GM21528 (cell line): ENCODE measurements at regions not wholly inside any gene's neighbourhood (a gene's known extent, or its start where the extent isn't known, plus 50 kb on each side); places are given as distances from the start of the nearest gene placed in this dataset.
"Not testable (repeated sequence)": the region's sequence is repeated elsewhere in the genome, so short reads cannot be mapped to it uniquely, and the experiment has no call there.

Experiments
- ATAC-seq: cut with Tn5 transposase; IDR thresholded peaks from one replicate; pipeline ENCODE4 v1.9.1; 2021; ENCODE audit warnings: mild to moderate bottlenecking, moderate library complexity; ENCODE audit not compliant: unreplicated experiment, low FRiP score

DNA sequence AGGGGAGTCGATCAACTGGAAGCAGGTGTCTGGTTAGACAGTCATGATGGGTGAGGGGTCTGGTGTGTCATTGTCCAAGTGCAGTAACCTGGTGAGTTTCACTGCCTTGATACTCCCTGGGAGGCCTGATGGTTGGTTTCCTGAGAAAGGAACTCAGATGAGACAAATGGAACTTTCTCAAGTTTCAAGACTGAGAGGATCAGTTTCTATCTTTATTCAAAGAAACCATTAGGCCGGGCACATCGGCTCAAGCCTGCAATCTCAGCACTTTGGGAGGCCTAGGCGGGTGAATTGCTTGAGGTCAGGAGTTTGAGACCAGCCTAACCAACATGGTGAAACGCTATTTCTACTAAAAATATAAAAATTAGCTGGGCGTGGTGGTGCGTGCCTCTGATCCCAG is 776.1 kb downstream of the AACS start:
- no peak for ATAC-seq

GRCh38 chr12:125852116-125852515 is 786.9 kb downstream of the AACS start:
- no peak for ATAC-seq

GRCh38 chr12:125852679-125853078 is 787.4 kb downstream of the AACS start:
- no peak for ATAC-seq

- no peak for ATAC-seq
Measured at GRCh38 chr12:125853670-125854069, 788.4 kb downstream of the AACS start.

- ATAC-seq: no peak
Measured at GRCh38 chr12:125856366-125856765, 791.1 kb downstream of the AACS start.

GRCh38 chr12:125856896-125857295 is 791.7 kb downstream of the AACS start:
- ATAC-seq: no peak

DNA sequence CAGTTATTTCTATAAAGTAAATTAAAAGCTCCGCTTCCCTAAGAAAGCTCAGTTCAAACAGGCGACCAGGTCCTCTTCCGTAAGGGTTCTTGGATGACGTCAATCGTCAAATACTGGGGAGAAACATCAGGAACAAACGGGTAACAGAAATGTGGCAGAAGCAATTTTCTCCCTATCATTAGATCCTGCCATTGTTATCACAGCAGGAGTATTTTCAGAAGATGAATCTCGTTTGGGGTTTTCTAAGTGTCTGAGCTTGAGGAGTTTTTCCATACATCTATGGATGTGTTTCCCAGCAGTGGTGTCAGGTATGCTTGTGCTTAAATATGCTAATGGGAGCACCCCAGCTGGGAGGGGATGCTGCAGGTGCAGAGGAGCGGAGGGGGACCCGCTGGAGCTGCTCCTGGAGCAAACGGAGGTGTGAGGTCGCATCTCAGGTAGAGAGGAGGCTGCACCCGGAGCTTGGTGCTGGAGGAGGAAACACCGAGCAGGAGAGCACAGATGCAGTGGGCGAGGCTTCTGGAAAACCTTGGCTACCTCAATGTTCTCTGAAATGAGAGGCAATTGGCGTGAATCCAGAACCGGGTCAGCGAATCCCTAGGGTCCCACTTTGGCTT is 795.5 kb downstream of the AACS start:
- no peak for ATAC-seq

DNA sequence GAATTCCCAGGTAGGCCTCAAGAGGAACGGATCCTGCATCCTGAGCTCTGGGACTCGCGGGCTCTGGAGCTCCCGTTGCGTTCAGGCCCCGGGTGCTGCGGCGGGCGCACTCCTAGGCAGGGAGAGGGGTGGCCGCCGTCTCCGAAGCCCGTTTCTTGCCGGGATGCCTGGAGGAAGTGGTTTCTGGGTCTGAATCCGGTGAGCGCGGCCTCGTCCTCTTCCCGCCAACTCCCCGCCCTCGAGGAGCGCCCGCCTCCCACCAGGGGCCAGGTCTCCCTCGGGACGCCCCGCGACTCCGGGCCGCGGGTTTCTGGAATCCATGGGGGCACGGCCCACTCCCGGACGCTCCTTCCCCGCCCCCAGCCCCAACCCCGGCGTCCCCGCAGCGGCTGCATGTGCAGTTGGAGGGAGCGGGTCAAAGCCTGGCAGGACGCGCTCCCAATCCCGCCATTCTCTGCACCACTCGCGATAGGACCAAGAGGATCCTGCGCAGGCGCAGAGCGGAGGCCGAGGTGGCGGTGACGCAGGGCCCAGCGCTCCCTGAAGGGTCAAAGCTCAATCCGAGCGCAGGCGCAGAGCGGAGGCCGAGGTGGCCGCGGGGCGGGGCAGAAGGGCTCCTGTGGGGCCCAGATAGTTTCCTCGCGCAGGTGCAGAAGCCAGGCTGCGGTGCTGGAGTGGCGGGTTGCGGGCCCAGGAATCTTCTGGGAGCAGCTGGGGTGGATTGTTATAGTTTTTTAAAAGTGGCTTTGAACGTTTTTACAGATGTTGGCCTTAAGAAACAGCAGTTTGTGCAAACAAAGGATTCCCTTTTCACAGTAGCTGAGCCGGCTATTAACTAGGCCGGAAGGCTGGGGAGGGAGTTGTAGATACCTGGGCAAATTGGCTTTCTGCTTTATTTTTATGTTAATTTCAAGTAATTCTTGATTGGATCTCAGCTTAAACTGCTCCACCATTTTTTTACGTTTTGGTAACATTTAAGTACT is 796.4 kb downstream of the AACS start:
- ATAC-seq: no peak

DNA sequence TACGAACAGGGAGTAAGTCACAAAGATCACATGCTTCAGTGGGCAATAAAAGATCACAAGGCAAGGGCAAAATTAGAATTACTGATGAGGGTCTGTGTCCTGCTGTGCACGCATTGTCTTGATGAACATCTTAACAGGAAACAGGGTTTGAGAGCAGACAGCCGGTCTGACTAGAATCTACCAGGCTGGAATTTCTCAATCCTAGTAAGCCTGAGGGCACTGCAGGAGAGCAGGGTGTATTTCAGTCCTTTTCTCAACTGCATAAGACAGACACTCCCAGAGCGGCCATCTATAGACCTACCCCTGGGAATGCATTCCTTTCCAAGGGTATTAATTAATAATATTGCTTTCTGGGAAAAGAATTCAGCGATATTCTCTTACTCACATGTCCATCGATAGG is 800.0 kb downstream of the AACS start:
- not testable (repeated sequence) for ATAC-seq

DNA sequence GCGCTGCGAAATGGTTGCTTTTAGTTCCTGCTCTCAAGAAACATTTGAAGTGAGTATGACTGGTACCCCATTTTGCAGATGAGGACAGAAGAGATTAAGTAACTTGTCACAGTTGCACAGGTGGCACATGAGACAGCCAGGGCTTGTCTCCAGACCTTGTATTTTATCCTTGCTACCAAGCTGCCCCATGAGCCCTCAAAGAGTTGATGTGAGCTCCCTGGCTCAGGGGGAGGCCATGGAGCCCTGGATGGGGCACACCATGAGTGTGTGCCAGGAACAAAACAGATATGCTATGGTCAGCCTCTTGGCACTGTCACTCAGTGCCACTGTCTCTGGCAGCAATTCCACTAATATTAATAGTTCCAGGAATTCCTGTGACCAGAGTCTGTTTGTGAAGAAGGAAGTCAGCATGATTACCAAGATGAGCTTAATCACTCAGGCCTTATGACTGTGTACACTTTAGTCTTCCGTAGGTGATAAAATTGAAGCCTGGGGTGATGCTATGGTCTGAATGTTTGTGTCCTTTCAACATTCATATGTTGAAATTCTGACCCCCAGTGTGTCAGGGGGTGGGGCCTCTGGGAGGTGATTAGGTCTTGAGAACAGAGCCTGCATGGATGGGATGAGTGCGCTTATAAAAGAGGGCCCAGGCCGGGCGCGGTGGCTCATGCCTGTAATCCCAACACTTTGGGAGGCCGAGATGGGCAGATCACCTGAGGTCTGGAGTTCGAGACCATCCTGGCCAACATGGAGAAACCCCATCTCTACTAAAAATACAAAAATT is 806.8 kb downstream of the AACS start:
- ATAC-seq: no peak

- no peak for ATAC-seq
Measured at GRCh38 chr12:125873016-125873415, 807.8 kb downstream of the AACS start.

DNA sequence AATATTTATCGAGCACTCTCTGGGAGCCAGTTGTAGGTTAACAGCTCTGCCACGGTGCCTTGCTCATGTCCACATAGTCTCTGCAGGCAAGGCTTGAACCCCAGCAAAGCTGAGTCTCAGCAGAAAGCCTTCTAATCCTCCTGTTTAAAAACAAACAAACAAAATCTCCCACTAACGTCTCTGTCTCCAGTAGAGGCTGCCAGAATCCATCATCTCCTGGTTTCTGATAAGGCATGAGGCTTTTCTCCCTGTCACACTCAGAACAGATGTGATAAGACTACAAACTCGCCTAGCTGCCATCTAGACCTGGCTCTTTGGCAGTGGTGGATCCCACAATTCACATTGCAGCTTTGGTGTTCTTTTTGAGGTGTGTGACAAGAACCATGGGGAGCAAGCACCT is 813.2 kb downstream of the AACS start:
- ATAC-seq: no peak

- ATAC-seq: no peak
Measured at GRCh38 chr12:125882141-125882540, 816.9 kb downstream of the AACS start.

GRCh38 chr12:125888921-125889320 is 823.7 kb downstream of the AACS start:
- no peak for ATAC-seq

- no peak for ATAC-seq
Measured at GRCh38 chr12:125889742-125890141, 824.5 kb downstream of the AACS start.

- no peak for ATAC-seq
Measured at GRCh38 chr12:125890366-125890905, 825.2 kb downstream of the AACS start.

DNA sequence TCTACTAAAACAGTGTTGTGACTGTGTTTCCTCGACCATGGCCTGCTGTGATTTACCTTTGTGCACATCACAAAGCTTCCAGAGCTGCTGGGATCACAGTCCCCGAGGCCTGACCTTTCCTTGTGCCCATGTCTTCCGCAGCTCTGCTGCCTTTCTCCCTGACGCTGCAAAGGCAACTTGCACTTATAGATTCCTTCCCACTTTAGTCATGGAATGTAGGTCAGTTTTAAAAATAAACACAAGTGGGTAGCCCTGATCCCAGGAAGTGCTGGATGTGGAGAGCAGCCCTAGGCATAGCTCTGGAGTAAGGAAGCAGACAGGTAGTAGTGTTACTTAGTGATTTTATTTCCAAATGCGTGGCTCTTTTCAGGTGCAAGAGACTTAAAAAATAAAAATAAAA is 825.7 kb downstream of the AACS start:
- ATAC-seq: no peak

- no peak for ATAC-seq
Measured at GRCh38 chr12:125892276-125892675, 827.0 kb downstream of the AACS start.

GRCh38 chr12:125902991-125903390 is 837.8 kb downstream of the AACS start:
- no peak for ATAC-seq

GRCh38 chr12:125907351-125907750 is 842.1 kb downstream of the AACS start:
- no peak for ATAC-seq
